H1 (cell line): ENCODE measurements at regions not wholly inside any gene's neighbourhood (a gene's known extent, or its start where the extent isn't known, plus 50 kb on each side); places are given as distances from the start of the nearest gene placed in this dataset.

Experiments
- ATF3 ChIP-seq: IDR thresholded peaks from 2 replicates; pipeline ENCODE4 v1.6.1; 2011; ENCODE audit warnings: low read depth, mild to moderate bottlenecking, low read length; ENCODE audit not compliant: insufficient read depth
- BCL11A ChIP-seq, 2 experiments: IDR thresholded peaks; one replicate each; pipeline ENCODE4 v1.6.1; 2011; ENCODE audit warnings: low read depth in 2 of 2, low read length in 2 of 2, mild to moderate bottlenecking in 2 of 2
- BRCA1 ChIP-seq: IDR thresholded peaks from 2 replicates; pipeline ENCODE4 v1.6.1; 2012; ENCODE audit warnings: low read depth, low read length, improper control_type of control experiment
- CEBPB ChIP-seq: IDR thresholded peaks from 2 replicates; pipeline ENCODE4 v1.6.1; 2012; ENCODE audit warnings: low read depth, low read length
- CREB1 ChIP-seq: IDR thresholded peaks from 2 replicates; pipeline ENCODE4 v1.6.1; 2012; ENCODE audit warnings: inconsistent platforms
- CTCF ChIP-seq, 3 experiments: IDR thresholded peaks; 1 replicate in 2 of 3; 2 replicates in 1 of 3; pipeline versions ENCODE4 v1.5.1 to v1.6.1; 2011; ENCODE audit warnings: low read length in 3 of 3, mild to moderate bottlenecking in 3 of 3, inconsistent platforms in 2 of 3, low read depth in 1 of 3, moderate library complexity in 1 of 3; ENCODE audit not compliant: insufficient read depth in 1 of 3; ENCODE audit errors: control extremely low read depth in 1 of 3
- GTF2F1 ChIP-seq: IDR thresholded peaks from 2 replicates; pipeline ENCODE4 v1.6.1; 2012; ENCODE audit warnings: low read depth, low read length, improper control_type of control experiment, borderline replicate concordance
- HDAC2 ChIP-seq, 2 experiments: fragments of 300-600 bp in 1 of 2; sonication (generic) in 1 of 2; IDR thresholded peaks; 2 replicates each; pipeline ENCODE4 v1.6.1; 2011 to 2012; ENCODE audit warnings: low read depth in 2 of 2, low read length in 2 of 2, mild to moderate bottlenecking in 2 of 2, moderate library complexity in 2 of 2, borderline replicate concordance in 1 of 2, inconsistent platforms in 1 of 2
- KDM1A ChIP-seq: fragments of 200-600, 300-600 bp; sonication (generic); IDR thresholded peaks from 2 replicates; pipeline ENCODE4 v1.7.1; 2016; ENCODE audit warnings: mild to moderate bottlenecking, low read length, borderline replicate concordance
- KDM4A ChIP-seq: IDR thresholded peaks from one replicate; pipeline ENCODE4 v1.7.1; 2012; ENCODE audit warnings: low read depth, mild to moderate bottlenecking, moderate library complexity, low read length, inconsistent platforms; ENCODE audit not compliant: severe bottlenecking
- NRF1 ChIP-seq: IDR thresholded peaks from 2 replicates; pipeline ENCODE4 v1.6.1; 2011; ENCODE audit warnings: mild to moderate bottlenecking, low read depth, low read length, improper control_type of control experiment
- RAD21 ChIP-seq, 2 experiments: IDR thresholded peaks in 1 of 2; conservative IDR thresholded peaks in 1 of 2; 2 replicates each; pipeline ENCODE4 v1.6.1; 2011; ENCODE audit warnings: low read depth in 2 of 2, low read length in 2 of 2, improper control_type of control experiment in 1 of 2, inconsistent platforms in 1 of 2, mild to moderate bottlenecking in 1 of 2, moderate library complexity in 1 of 2
- RFX5 ChIP-seq: IDR thresholded peaks from 2 replicates; pipeline ENCODE4 v1.6.1; 2011; ENCODE audit warnings: low read depth, low read length, improper control_type of control experiment, borderline replicate concordance
- RXRA ChIP-seq: IDR thresholded peaks from 2 replicates; pipeline ENCODE4 v1.6.1; 2011; ENCODE audit warnings: low read depth, mild to moderate bottlenecking, low read length, moderate library complexity; ENCODE audit not compliant: insufficient read depth
- SP4 ChIP-seq: IDR thresholded peaks from 2 replicates; pipeline ENCODE4 v1.6.1; 2012; ENCODE audit warnings: low read length, inconsistent platforms
- TCF12 ChIP-seq: IDR thresholded peaks from 2 replicates; pipeline ENCODE4 v1.6.1; 2011; ENCODE audit warnings: low read depth, mild to moderate bottlenecking, low read length
- YY1 ChIP-seq: IDR thresholded peaks from 2 replicates; pipeline ENCODE4 v1.6.1; 2011; ENCODE audit warnings: low read depth, mild to moderate bottlenecking, low read length
- TF ChIP-seq, protein P1 (sequence below): IDR thresholded peaks from 2 replicates; pipeline ENCODE4 v1.6.1; 2011; ENCODE audit warnings: low read length, improper control_type of control experiment
- TF ChIP-seq, protein P2 (sequence below): IDR thresholded peaks from 2 replicates; pipeline ENCODE4 v1.6.1; 2012; ENCODE audit warnings: inconsistent platforms

DNA sequence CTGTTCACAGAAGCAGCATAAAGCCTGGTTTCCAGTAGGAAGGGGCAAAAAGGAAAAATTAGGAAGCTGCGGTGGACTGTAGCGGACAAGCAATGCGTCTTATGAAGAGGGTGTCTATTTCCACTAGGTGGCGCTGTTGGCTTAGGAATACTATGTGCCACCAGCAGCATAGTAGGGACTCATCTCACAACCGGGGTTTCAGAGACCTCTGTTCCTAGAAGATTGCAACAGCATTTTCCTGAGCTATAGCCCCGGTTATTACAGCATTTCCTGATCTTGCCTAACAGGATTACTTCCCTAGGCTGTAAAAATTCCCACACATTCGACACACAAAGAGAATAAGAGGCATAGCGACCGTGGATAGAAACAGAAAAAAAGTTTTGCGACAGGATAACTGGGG is 683.0 kb downstream of the TBL1XR1 start (continued):
- TF ChIP-seq, protein P1, sequence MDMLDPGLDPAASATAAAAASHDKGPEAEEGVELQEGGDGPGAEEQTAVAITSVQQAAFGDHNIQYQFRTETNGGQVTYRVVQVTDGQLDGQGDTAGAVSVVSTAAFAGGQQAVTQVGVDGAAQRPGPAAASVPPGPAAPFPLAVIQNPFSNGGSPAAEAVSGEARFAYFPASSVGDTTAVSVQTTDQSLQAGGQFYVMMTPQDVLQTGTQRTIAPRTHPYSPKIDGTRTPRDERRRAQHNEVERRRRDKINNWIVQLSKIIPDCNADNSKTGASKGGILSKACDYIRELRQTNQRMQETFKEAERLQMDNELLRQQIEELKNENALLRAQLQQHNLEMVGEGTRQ = no peak
- TF ChIP-seq ATF3 (no peak), BRCA1 (no peak), KDM4A (no peak), YY1 (no peak), RAD21 (IDR thresholded peaks at IDR 0.05 in 1 of 2, conservative IDR thresholded peaks at IDR 0.05 in 1 of 2; ENCODE audit: low read depth in 2 of 2, low read length in 2 of 2) (peak; percentile 97 to 98), SP4 (peak; percentile 16; the same call in 1 of the 2 replicates), HDAC2 (IDR thresholded peaks at IDR 0.05; ENCODE audit: borderline replicate concordance in 1 of 2, low read depth in 2 of 2, low read length in 2 of 2) (no peak), CEBPB (peak; percentile 79), CTCF (IDR thresholded peaks at IDR 0.05; ENCODE audit: control extremely low read depth in 1 of 3, insufficient read depth in 1 of 3, low read depth in 1 of 3, low read length in 3 of 3) (peak; percentile 45 to 81 (median 69)), RFX5 (no peak), CREB1 (no peak), KDM1A (no peak), NRF1 (no peak), BCL11A (IDR thresholded peaks at IDR 0.05; ENCODE audit: low read depth in 2 of 2, low read length in 2 of 2) (no peak), GTF2F1 (no peak), TCF12 (no peak), RXRA (no peak)
- TF ChIP-seq, protein P2, sequence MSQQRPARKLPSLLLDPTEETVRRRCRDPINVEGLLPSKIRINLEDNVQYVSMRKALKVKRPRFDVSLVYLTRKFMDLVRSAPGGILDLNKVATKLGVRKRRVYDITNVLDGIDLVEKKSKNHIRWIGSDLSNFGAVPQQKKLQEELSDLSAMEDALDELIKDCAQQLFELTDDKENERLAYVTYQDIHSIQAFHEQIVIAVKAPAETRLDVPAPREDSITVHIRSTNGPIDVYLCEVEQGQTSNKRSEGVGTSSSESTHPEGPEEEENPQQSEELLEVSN = no peak
